DND-41 (cell line): ENCODE measurements at regions not wholly inside any gene's neighbourhood (a gene's known extent, or its start where the extent isn't known, plus 50 kb on each side); places are given as distances from the start of the nearest gene placed in this dataset.

Experiments
- ATAC-seq: fragments of 200-7000 bp; cut with Tn5 transposase; 3 replicates; pipeline ENCODE4 v1.9.1; 2021; ENCODE audit warnings: low read depth; ENCODE audit not compliant: insufficient read depth
- DNase-seq: peaks from one replicate; pipeline ENCODE4 v3.0.0-alpha.2; 2020
- H2AFZ ChIP-seq: 2 replicates; pipeline ENCODE4 v1.6.0; 2012; ENCODE audit warnings: low read depth, low read length
- H3K27ac ChIP-seq: 2 replicates; pipeline ENCODE4 v1.5.1; 2012; ENCODE audit warnings: low read length, inconsistent platforms
- H3K27me3 ChIP-seq: fragments of 200-600 bp; sonication (generic); 2 replicates; pipeline ENCODE4 v1.6.0; 2012; ENCODE audit warnings: low read length, mild to moderate bottlenecking, inconsistent platforms; ENCODE audit not compliant: insufficient read depth, poor library complexity
- H3K36me3 ChIP-seq: 2 replicates; pipeline ENCODE4 v1.5.1; 2012; ENCODE audit warnings: low read length, inconsistent platforms; ENCODE audit not compliant: insufficient read depth
- H3K4me1 ChIP-seq: 2 replicates; pipeline ENCODE4 v1.5.1; 2012; ENCODE audit warnings: mild to moderate bottlenecking, low read length; ENCODE audit not compliant: insufficient read depth
- H3K4me2 ChIP-seq: 2 replicates; pipeline ENCODE4 v1.6.0; 2012; ENCODE audit warnings: mild to moderate bottlenecking, moderate library complexity, low read length, inconsistent platforms; ENCODE audit not compliant: insufficient read depth
- H3K4me3 ChIP-seq, 2 experiments: fragments of 200-600 bp in 1 of 2; shearing (Covaris generic) in 1 of 2; 2 replicates each; pipeline ENCODE4 v1.5.1; 2012 to 2016; ENCODE audit warnings: inconsistent platforms in 2 of 2, low read length in 2 of 2, mild to moderate bottlenecking in 2 of 2, low read depth in 1 of 2, moderate library complexity in 1 of 2
- H3K79me2 ChIP-seq: 2 replicates; pipeline ENCODE4 v1.6.0; 2012; ENCODE audit warnings: low read length, inconsistent platforms; ENCODE audit not compliant: insufficient read depth
- H3K9ac ChIP-seq: 2 replicates; pipeline ENCODE4 v1.6.0; 2012; ENCODE audit warnings: low read depth, mild to moderate bottlenecking, inconsistent platforms, low read length, moderate library complexity
- H3K9me3 ChIP-seq: 2 replicates; pipeline ENCODE4 v1.5.1; 2012; ENCODE audit warnings: low read length, moderate library complexity, mild to moderate bottlenecking, inconsistent platforms; ENCODE audit not compliant: insufficient read depth, severe bottlenecking
- H4K20me1 ChIP-seq: 2 replicates; pipeline ENCODE4 v1.6.0; 2012; ENCODE audit warnings: low read length; ENCODE audit not compliant: insufficient read depth
- CTCF ChIP-seq: IDR thresholded peaks from 2 replicates; pipeline ENCODE4 v1.5.1; 2012; ENCODE audit warnings: borderline replicate concordance, low read length, moderate library complexity, mild to moderate bottlenecking; ENCODE audit not compliant: poor library complexity, severe bottlenecking; ENCODE audit errors: extremely low read depth
- EZH2 ChIP-seq: IDR thresholded peaks from 3 replicates; pipeline ENCODE4 v1.6.1; 2012; ENCODE audit warnings: borderline replicate concordance, low read depth, mild to moderate bottlenecking, moderate library complexity, low read length, inconsistent platforms; ENCODE audit not compliant: severe bottlenecking

GRCh38 chr1:95716097-95716496, 482.1 kb downstream of the RWDD3 start:
- no peak overlapping the region for H2AFZ ChIP-seq
- no peaks in the 10 kb centered on the region for H3K27me3 ChIP-seq
- no peaks in the 10 kb centered on the region for H3K4me1 ChIP-seq
- TF ChIP-seq CTCF (no peak), EZH2 (no peak)
- H3K9me3 ChIP-seq = no peaks in the 10 kb centered on the region
- H4K20me1 ChIP-seq = no peaks in the 10 kb centered on the region
- H3K4me3 ChIP-seq = no peak overlapping the region
- no peaks in the 10 kb centered on the region for H3K79me2 ChIP-seq
- H3K9ac ChIP-seq = no peak overlapping the region
- no peaks in the 10 kb centered on the region for H3K36me3 ChIP-seq
- no peak overlapping the region for H3K4me2 ChIP-seq
- DNase-seq = no peak
- no peak for ATAC-seq
- no peak overlapping the region for H3K27ac ChIP-seq

- Histone ChIP-seq H4K20me1 (no peaks in the 10 kb centered on the region), H3K4me1 (no peaks in the 10 kb centered on the region), H3K9me3 (no peaks in the 10 kb centered on the region), H3K36me3 (no peaks in the 10 kb centered on the region), H3K4me2 (no peak overlapping the region), H3K79me2 (no peaks in the 10 kb centered on the region), H2AFZ (no peak overlapping the region), H3K27me3 (no peaks in the 10 kb centered on the region), H3K27ac (no peak overlapping the region), H3K4me3 (no peak overlapping the region), H3K9ac (no peak overlapping the region)
- no peak for TF ChIP-seq CTCF
- TF ChIP-seq EZH2 = no peak
- DNase-seq = no peak
- ATAC-seq = no peak
Measured at GRCh38 chr1:95716550-95716949, 482.5 kb downstream of the RWDD3 start.

DNA sequence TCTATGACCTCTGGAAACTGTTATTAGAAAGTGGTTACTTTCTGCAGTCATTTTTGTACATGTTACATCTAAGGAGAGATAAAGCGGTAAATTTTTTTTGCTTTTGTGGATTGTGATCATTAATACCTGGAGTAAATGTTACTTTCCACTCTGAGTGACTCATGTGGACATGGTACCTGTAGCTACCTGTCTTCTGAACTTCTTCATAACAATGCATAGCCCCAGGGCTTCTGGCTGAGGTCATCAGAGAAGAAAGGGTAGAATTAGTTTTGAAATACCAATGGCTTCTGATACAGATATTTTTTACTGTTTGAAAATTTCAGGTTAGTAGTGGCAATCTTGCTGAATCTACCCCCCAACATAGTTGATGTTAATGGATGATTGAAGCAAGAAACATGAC, 489.3 kb downstream of the RWDD3 start:
- no peak overlapping the region for H3K4me2 ChIP-seq
- no peak overlapping the region for H2AFZ ChIP-seq
- H3K36me3 ChIP-seq = no peaks in the 10 kb centered on the region
- no peaks in the 10 kb centered on the region for H3K4me1 ChIP-seq
- no peak overlapping the region for H3K4me3 ChIP-seq
- H3K9ac ChIP-seq = no peak overlapping the region
- ATAC-seq = no peak
- H3K27ac ChIP-seq = no peak overlapping the region
- no peak for TF ChIP-seq EZH2
- no peak for TF ChIP-seq CTCF
- no peaks in the 10 kb centered on the region for H3K9me3 ChIP-seq
- H4K20me1 ChIP-seq = no peaks in the 10 kb centered on the region
- no peaks in the 10 kb centered on the region for H3K27me3 ChIP-seq
- H3K79me2 ChIP-seq = no peaks in the 10 kb centered on the region
- no peak for DNase-seq

- Histone ChIP-seq H3K27me3 (no peaks in the 10 kb centered on the region), H3K79me2 (no peaks in the 10 kb centered on the region), H4K20me1 (no peaks in the 10 kb centered on the region), H3K4me1 (peaks cover 7% of the 10 kb centered on the region), H3K36me3 (no peaks in the 10 kb centered on the region), H3K27ac (no peak overlapping the region), H3K4me3 (no peak overlapping the region), H3K4me2 (no peak overlapping the region), H2AFZ (no peak overlapping the region), H3K9ac (no peak overlapping the region), H3K9me3 (no peaks in the 10 kb centered on the region)
- TF ChIP-seq EZH2 (no peak), CTCF (no peak)
- DNase-seq (no peak), ATAC-seq (no peak)
Measured at GRCh38 chr1:95728841-95729240, 494.8 kb downstream of the RWDD3 start.
